ENCODE measurements at regions not wholly inside any gene's neighbourhood (a gene's known extent, or its start where the extent isn't known, plus 50 kb on each side); places are given as distances from the start of the nearest gene placed in this dataset.

GRCh38 chr2:18701981-18702380, 112.6 kb upstream of the NT5C1B start:
- DNase-seq (no peak), ATAC-seq (no peak)
- no peaks in the 10 kb centered on the region for H3K27me3 ChIP-seq (ENCODE audit: low read depth)
- H3K27ac ChIP-seq = no peak overlapping the region
- intact Hi-C loops (cut with DNase I) = no loop called here
- no peak overlapping the region for H3K4me3 ChIP-seq
- no peaks in the 10 kb centered on the region for H3K36me3 ChIP-seq
- TF ChIP-seq CTCF (IDR thresholded peaks at IDR 0.05) = no peak
- no peaks in the 10 kb centered on the region for H3K9me3 ChIP-seq
- no peaks in the 10 kb centered on the region for H3K4me1 ChIP-seq

GRCh38 chr2:18701546-18701945, 112.2 kb upstream of the NT5C1B start:
- no peak overlapping the region for H3K27ac ChIP-seq
- intact Hi-C loops (cut with DNase I) = no loop called here
- H3K4me3 ChIP-seq = no peak overlapping the region
- H3K36me3 ChIP-seq = no peaks in the 10 kb centered on the region
- no peak for TF ChIP-seq CTCF (IDR thresholded peaks at IDR 0.05)
- H3K27me3 ChIP-seq (ENCODE audit: low read depth) = no peaks in the 10 kb centered on the region
- ATAC-seq (no peak), DNase-seq (no peak)
- H3K4me1 ChIP-seq = no peaks in the 10 kb centered on the region
- no peaks in the 10 kb centered on the region for H3K9me3 ChIP-seq

DNA sequence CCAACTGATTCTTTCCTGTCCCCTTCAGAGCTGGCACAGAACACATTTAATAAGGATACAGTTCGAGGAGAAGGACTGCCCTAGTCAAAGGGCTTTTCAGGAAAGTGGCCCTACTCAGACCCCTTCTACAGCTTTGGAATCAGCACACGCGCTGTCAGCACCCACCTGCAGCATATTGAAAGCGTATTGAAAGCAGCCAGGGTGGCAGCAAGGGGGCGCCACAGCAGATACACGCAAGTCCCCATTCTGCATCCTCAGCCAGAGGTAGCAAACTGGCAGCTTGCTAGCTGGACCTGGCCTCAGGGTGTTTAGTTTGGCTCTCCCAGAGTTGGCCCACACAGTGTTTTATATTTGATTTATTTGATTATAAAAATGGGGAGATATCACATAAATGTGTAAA, 101.0 kb upstream of the NT5C1B start:
- Histone ChIP-seq H3K27me3 (ENCODE audit: low read depth) (no peaks in the 10 kb centered on the region), H3K36me3 (no peaks in the 10 kb centered on the region), H3K9me3 (no peaks in the 10 kb centered on the region), H3K4me1 (no peaks in the 10 kb centered on the region), H3K27ac (no peak overlapping the region), H3K4me3 (no peak overlapping the region)
- no peak for DNase-seq
- intact Hi-C loops (cut with DNase I) = no loop called here
- ATAC-seq = no peak
- no peak for TF ChIP-seq CTCF (IDR thresholded peaks at IDR 0.05)

GRCh38 chr2:18684206-18685038, 95.1 kb upstream of the NT5C1B start:
- TF ChIP-seq CTCF (IDR thresholded peaks at IDR 0.05) = no peak
- no peaks in the 10 kb centered on the region for H3K4me1 ChIP-seq
- H3K9me3 ChIP-seq = no peaks in the 10 kb centered on the region
- ATAC-seq (no peak), DNase-seq (no peak)
- H3K4me3 ChIP-seq = no peak overlapping the region
- no peaks in the 10 kb centered on the region for H3K36me3 ChIP-seq
- no peak overlapping the region for H3K27ac ChIP-seq
- intact Hi-C loops (cut with DNase I) = no loop called here
- no peaks in the 10 kb centered on the region for H3K27me3 ChIP-seq (ENCODE audit: low read depth)

- Histone ChIP-seq H3K36me3 (no peaks in the 10 kb centered on the region), H3K4me3 (no peak overlapping the region), H3K9me3 (no peaks in the 10 kb centered on the region), H3K27me3 (ENCODE audit: low read depth) (no peaks in the 10 kb centered on the region), H3K4me1 (no peaks in the 10 kb centered on the region), H3K27ac (no peak overlapping the region)
- intact Hi-C loops (cut with DNase I) = no loop called here
- TF ChIP-seq CTCF (IDR thresholded peaks at IDR 0.05) = no peak
- DNase-seq (no peak), ATAC-seq (no peak)
Measured at GRCh38 chr2:18682681-18683080, 93.3 kb upstream of the NT5C1B start.

Measured in lower lobe of right lung (tissue), 2 donors.